Activated CD8-positive, alpha-beta memory T cell treated with anti-CD3 and anti-CD28 coated beads, Interleukin-2, amount 50 U/mL, for 48 hours (primary cell): ENCODE measurements at regions not wholly inside any gene's neighbourhood (a gene's known extent, or its start where the extent isn't known, plus 50 kb on each side); places are given as distances from the start of the nearest gene placed in this dataset.
"Not testable (repeated sequence)": the region's sequence is repeated elsewhere in the genome, so short reads cannot be mapped to it uniquely, and the experiment has no call there.

ENCODE experiments used
- DNase-seq: peaks from one replicate; pipeline ENCODE4 v3.0.0-alpha.2; 2020

- DNase-seq, result no peak
Measured at GRCh38 chr16:79966226-79966625, 365.7 kb upstream of the MAF start.

- DNase-seq, result no peak
Measured at GRCh38 chr16:79965718-79966117, 365.2 kb upstream of the MAF start.

DNA sequence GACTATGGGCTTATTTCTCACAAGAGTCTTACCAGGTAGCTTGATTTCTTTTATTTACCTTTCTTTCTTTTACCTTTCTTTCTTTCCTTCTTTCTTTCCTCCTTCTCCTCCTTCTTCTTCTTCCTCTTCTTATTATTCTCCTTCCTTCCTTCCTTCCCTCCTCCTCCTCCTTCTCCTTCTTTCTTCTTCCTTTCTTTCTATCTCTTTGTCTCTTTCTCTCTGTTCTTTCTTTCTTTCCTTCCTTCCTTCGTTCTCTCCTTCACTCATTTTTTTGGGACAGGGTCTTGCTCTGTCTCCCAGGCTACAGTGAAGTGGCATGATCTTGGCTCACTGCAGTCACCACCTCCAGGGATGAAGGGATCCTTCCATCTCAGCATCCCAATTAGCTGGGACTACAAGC lies 363.6 kb upstream of the MAF start:
- no peak for DNase-seq

GRCh38 chr16:79962962-79963361 lies 362.4 kb upstream of the MAF start:
- DNase-seq, result no peak

- DNase-seq, result no peak
Measured at GRCh38 chr16:79959226-79959625, 358.7 kb upstream of the MAF start.

- no peak for DNase-seq
Measured at GRCh38 chr16:79954921-79955705, 354.6 kb upstream of the MAF start.

DNA sequence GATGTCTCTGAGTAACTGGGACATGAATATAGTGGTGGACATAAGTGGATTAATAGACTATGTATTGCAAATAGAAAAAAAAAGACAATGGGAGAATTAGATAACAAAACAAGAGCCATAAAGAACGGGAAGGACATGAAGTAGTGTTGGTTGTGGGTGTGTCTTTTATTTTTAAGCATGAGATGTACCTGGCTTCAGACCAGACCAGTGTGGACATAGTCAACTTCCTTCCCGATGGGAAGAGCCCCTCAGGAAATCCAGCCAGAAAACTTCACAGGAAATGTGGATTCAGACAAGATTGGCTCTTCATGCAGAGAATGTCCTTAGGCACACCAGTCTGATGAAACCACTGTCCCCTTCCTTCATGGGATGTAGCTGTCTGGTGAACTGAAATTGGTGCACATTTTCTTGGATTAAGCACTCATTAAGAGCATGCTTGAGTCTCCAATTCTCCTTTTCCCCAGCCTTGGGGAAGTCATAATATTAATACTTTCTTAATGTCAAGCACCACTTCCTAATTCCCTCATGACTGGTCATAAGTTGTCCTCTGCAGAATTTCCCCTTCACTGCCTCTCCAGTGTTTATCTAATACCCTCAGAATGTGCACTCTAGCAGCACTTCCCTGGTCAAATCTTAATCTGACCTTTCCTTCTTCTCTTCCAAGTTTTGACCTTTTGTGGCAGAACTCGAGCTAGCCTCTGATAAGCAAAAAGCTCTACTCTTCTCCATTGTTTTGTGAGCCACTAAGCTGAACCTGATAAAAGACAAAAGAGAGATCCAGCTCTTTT lies 350.6 kb upstream of the MAF start:
- no peak for DNase-seq

- no peak for DNase-seq
Measured at GRCh38 chr16:79949417-79949816, 348.9 kb upstream of the MAF start.

DNA sequence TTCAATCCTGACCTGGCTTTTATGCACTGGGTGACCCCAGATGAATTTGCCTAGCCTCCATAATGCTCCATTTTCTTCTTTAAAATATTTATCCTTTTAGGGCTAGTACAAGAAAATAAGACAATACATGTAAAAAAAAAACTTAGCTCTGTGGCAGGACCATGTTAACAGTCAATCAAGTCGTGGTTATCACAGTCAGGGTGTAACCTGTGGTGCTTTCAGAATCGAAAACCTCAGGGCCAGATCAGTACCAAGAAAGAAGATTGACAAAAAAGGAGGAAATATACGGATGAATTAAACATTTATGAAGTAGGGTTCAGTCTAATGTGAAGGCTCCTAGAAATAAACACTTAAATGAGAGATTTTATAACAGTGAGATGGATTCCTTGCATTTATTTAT lies 347.2 kb upstream of the MAF start:
- no peak for DNase-seq

DNA sequence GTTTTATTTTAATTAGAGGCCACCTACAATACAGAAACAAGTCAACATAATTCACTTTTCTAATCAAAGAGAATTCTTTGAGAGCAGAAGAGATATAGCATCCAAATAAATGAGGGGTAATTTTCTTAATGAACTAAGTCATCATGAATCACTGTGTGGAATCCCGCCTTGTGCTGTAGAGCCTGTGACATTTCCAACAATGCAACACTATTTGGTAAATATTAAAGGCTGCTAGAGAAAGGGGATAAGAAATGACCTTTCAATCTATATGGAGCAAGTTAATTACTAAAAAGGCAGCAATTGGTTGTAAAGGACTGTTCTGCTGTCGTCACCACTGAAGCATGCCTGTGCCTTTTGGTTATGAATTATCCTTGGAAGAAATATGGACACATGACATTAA lies 345.7 kb upstream of the MAF start:
- DNase-seq, result no peak

DNA sequence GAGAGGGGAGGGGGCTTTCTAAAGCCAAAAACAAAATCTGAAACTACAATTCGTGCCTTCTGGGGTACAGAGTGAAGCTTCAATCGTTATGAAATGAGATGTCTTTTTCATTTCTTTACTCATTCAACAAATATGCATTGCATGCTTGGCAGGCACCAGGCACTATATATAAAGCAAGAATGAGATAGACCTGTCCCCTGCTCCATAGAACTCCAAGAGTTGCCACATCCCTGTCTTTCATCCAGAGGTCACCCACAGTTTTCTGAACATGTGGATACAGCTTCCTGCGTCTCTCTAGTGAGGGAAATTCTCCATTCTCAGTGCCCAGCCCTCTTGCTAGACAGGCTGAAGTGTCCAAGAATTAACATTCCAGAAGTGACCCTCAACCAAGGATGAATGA lies 343.2 kb upstream of the MAF start:
- DNase-seq, result no peak

DNA sequence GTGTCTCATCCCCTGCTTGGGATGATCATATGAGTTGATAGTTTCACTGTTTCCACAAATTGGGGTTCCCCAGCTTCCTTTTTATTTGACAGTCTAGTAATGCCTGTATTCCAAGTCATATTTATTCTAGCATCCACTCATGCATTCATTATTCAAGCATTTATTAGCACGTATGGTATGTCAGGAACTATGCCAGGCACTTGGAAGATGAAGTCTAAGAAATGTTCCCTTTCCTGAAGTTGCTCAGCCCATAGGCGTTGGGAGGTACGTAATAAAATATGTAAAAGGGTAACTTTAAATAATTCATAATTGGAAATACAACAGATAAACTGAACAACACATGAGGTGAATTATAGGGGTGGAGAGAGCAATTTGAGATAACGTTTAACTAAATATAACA lies 338.0 kb upstream of the MAF start:
- DNase-seq, result no peak

- not testable (repeated sequence) for DNase-seq
Measured at GRCh38 chr16:79937671-79938070, 337.1 kb upstream of the MAF start.

DNA sequence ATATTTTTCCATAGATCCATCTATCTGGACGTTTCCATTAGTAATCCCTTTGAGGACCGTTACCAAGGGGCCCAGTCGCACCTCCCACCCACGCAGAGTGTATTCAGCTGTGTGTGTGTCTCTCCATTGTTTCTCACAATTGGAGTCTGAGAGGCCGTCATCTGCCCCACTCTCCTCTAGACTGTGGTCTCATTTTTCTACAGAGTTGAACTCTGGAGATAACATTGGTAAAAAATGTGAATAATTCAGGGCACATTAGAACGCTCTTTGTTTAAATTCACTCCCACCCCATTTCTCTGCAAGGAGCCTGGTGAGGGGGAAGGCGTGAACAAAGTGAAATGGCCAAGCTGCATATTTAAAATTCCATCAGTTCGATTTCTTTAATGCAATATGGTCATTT lies 333.1 kb upstream of the MAF start:
- DNase-seq, result no peak

- no peak for DNase-seq
Measured at GRCh38 chr16:79932572-79932971, 332.0 kb upstream of the MAF start.

DNA sequence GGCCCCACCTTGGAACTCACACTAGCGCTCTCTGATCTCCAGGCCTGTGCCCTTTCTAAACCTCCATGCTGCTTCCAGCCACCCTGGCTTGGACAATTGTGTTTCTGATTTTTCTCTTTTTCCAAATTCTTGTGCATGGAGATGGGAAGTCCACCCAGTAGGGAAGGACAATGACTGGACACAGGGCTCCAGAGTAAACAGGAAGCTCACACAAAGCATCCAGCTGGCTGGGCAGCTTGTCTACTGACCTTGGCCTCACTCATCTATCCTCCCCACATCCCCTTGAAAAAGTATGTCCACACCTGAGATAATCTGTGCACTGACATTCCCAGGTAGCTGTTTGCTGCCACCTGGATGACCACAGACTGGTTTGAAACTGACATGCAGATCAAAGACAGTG lies 331.2 kb upstream of the MAF start:
- DNase-seq, result no peak

DNA sequence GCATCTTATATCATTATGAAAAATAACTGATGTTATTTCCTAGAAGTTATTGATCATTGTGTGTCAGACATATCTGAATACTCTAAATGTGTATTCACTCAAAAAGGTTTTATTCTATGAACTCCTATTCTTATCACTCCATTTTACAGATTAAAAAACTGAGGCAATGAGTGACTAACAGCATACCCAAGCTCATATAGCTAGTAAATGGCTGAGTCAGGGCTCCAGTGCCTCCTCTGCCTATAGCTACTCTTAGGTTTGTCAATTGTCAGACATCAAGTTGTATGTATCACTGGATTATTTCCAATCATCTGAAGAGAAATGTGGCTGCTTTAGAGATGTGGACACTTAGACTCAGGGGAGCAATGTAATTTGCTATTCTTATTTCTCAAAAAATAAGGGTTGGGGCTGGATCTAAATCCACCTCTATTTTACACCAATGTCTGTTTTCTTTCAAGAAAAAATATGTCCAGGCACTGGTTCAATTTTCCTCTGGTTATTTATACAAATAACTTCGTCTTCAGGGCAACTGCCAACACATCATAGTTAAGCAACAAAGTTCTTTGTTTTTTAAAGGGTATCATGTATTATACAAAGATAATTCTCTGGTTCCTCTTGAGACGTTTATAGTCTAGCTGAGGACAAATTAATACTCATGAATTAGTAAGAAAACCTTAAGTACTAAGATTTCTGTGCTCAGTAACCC lies 328.9 kb upstream of the MAF start:
- DNase-seq, result no peak

DNA sequence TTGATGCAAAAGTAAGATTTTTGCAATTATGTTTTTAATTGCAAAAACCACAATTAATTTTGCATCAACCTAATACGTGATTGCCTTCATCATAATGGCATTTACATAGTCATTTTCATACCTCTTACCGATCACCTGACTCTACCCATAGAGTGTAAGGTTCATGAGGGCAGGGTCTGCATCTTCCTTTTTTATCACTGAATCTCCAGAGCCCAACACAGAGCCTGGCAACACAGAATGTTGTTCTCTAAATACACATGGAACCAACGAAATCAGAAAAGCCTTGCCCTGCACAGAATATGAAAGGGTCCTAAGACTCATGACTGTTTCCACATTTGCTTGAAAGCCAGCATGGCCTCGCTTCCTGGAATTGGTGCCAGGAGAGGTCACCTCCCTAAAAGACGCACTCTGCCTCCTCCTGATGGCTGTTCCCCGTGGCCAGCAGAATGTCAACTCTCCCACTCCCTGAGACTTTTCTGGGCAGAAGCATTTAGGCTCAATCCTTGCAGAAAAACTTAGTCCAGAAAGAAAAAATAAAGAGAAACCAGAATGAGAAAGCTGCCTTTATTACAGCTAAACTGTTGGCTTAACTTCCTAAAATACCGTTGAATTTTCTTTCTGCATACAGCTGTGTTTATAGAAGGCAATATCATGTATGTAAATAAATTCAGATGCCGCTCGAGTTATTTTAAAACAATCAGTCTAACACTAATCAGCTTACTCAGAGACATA lies 327.8 kb upstream of the MAF start:
- no peak for DNase-seq

DNA sequence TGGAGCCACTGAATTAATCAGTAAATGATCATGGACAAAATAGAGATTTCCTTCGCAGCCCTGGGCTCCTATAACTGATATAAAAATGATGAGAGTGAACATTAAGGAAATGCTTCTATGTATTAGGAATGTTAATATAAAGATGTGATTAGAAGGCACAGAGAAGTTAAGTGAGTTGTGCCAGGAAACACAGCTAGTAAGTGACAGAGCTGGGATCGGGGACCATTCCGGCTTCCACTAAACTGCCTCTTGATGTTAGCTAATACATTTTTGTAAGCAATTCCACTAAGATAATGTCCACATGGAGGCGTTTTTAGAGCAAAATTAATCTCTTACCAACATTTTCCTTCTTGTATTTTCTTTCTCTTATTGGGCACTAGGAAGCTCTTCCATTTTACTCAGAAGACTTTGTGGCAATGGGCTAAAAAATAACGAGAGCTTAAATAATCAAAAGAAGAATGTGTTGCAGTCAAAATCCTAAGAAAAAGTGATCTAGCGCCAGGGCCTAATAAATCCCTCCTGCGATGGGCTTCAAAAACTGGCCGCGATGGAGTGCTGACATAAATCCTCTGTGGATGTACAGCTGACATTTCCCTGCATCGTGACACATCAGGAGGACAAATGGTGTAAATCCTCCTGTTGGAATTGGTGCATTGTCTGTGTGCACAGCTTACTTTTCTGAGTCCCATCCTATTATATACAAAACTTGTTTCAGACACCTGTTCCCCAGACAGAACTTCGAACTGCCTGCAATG lies 326.1 kb upstream of the MAF start:
- no peak for DNase-seq

GRCh38 chr16:79923431-79923830 lies 322.9 kb upstream of the MAF start:
- no peak for DNase-seq

DNA sequence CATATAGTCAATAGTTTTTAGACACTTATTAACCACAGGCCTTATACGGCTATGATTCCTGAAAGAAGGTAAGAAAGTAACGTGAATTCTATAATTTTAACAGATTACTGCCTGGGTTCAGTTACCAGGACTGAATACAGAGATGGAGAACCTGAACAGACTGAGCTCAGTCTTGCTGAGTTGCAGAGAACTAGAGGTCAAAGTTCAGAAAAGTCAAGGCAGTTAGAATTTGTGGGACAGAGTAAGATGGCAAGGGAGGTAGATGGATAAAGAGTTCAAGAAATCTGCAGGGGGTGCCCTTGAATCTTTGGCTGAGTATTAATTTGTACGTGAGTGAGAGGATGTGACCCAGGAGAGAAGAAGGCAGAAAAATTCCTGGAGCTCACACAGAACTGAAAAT lies 320.1 kb upstream of the MAF start:
- DNase-seq, result no peak

- DNase-seq, result no peak
Measured at GRCh38 chr16:79918916-79919315, 318.4 kb upstream of the MAF start.
